Astrocyte of the cerebellum (primary cell): ENCODE measurements at regions not wholly inside any gene's neighbourhood (a gene's known extent, or its start where the extent isn't known, plus 50 kb on each side); places are given as distances from the start of the nearest gene placed in this dataset.
"Not testable (repeated sequence)": the region's sequence is repeated elsewhere in the genome, so short reads cannot be mapped to it uniquely, and the experiment has no call there.

ENCODE experiments used
- DNase-seq: peaks from one replicate; pipeline ENCODE4 v3.0.0-alpha.2; 2011; ENCODE audit warnings: low read depth
- H3K4me3 ChIP-seq: 2 replicates; pipeline ENCODE4 v1.5.1; 2011; ENCODE audit warnings: mild to moderate bottlenecking, low read depth, low read length, moderate library complexity
- CTCF ChIP-seq: IDR thresholded peaks from 2 replicates; pipeline ENCODE4 v1.5.1; 2012; ENCODE audit warnings: low read length, low read depth, moderate library complexity, mild to moderate bottlenecking; ENCODE audit errors: missing control alignments
- in situ Hi-C: cut with HindIII; loops from 2 replicates; pipeline ENCODE4 v1.10.0; 2017; ENCODE audit warnings: low sequenced_read_pairs

- no peak for TF ChIP-seq CTCF
- in situ Hi-C loops = no loop called here
- no peak overlapping the region for H3K4me3 ChIP-seq
- DNase-seq = no peak
Observed at GRCh38 chr2:116787848-116788247, 1026.6 kb upstream of the DDX18 start.

- in situ Hi-C loops = no loop called here
- no peak for DNase-seq
- TF ChIP-seq CTCF = no peak
- H3K4me3 ChIP-seq = no peak overlapping the region
Observed at GRCh38 chr2:116802671-116803070, 1011.8 kb upstream of the DDX18 start.

GRCh38 chr2:116804901-116805300, 1009.6 kb upstream of the DDX18 start:
- no peak for DNase-seq
- no peak for TF ChIP-seq CTCF
- in situ Hi-C loops = no loop called here
- no peak overlapping the region for H3K4me3 ChIP-seq

- DNase-seq, in situ Hi-C loops, H3K4me3 ChIP-seq: not testable (repeated sequence)
Observed at GRCh38 chr2:116806505-116806904, 1008.0 kb upstream of the DDX18 start.

GRCh38 chr2:116809109-116809508, 1005.4 kb upstream of the DDX18 start:
- no peak for TF ChIP-seq CTCF
- H3K4me3 ChIP-seq = no peak overlapping the region
- in situ Hi-C loops = no loop called here
- no peak for DNase-seq

GRCh38 chr2:116810071-116810470, 1004.4 kb upstream of the DDX18 start:
- H3K4me3 ChIP-seq = no peak overlapping the region
- in situ Hi-C loops = no loop called here
- TF ChIP-seq CTCF = no peak
- no peak for DNase-seq

- in situ Hi-C loops = no loop called here
- no peak for TF ChIP-seq CTCF
- H3K4me3 ChIP-seq = no peak overlapping the region
- DNase-seq = no peak
Observed at GRCh38 chr2:116810645-116811044, 1003.8 kb upstream of the DDX18 start.
